SK-N-MC (cell line): ENCODE measurements at regions not wholly inside any gene's neighbourhood (a gene's known extent, or its start where the extent isn't known, plus 50 kb on each side); places are given as distances from the start of the nearest gene placed in this dataset.

ENCODE experiments used
- EZH2 ChIP-seq: fragments of 200-600 bp; sonication (generic); IDR thresholded peaks from one replicate; pipeline ENCODE4 v1.6.1; 2017; ENCODE audit warnings: antibody characterized with exemption
- FOXP2 ChIP-seq: optimal IDR thresholded peaks from 2 replicates; pipeline ENCODE3; 2011; ENCODE audit warnings: mild to moderate bottlenecking, moderate library complexity; ENCODE audit not compliant: insufficient read depth; ENCODE audit errors: extremely low read length, control extremely low read depth
- POLR2AphosphoS5 ChIP-seq: IDR thresholded peaks from 2 replicates; pipeline ENCODE4 v1.6.1; 2012; ENCODE audit warnings: mild to moderate bottlenecking, low read depth, low read length, borderline replicate concordance

GRCh38 chr2:41968182-41968578 is 79.6 kb upstream of the PKDCC start:
- TF ChIP-seq POLR2AphosphoS5 = no peak
- no peak for TF ChIP-seq EZH2
- no peak for TF ChIP-seq FOXP2
